ENCODE measurements at regions not wholly inside any gene's neighbourhood (a gene's known extent, or its start where the extent isn't known, plus 50 kb on each side); places are given as distances from the start of the nearest gene placed in this dataset.

DNA sequence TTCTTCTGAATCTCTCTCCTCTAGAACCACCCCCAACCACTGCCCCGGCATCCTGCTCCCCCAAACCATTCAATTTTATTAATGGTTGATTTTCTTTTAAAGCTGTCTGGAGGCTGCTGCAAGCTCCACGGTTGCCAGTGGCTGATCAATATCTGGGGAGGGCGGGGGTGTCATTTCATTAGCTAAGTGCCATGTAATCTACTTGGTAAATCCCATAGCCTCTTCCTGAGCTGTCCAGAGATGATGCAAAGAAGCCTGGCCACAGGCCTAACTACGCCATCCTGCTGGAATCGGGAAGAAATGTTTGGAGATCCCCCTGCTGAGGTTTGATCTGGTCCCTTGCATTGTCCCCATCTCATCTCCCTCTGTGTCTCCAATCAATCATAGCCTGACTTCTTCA is 440.1 kb downstream of the MIAT start:
- TF ChIP-seq, protein P1, sequence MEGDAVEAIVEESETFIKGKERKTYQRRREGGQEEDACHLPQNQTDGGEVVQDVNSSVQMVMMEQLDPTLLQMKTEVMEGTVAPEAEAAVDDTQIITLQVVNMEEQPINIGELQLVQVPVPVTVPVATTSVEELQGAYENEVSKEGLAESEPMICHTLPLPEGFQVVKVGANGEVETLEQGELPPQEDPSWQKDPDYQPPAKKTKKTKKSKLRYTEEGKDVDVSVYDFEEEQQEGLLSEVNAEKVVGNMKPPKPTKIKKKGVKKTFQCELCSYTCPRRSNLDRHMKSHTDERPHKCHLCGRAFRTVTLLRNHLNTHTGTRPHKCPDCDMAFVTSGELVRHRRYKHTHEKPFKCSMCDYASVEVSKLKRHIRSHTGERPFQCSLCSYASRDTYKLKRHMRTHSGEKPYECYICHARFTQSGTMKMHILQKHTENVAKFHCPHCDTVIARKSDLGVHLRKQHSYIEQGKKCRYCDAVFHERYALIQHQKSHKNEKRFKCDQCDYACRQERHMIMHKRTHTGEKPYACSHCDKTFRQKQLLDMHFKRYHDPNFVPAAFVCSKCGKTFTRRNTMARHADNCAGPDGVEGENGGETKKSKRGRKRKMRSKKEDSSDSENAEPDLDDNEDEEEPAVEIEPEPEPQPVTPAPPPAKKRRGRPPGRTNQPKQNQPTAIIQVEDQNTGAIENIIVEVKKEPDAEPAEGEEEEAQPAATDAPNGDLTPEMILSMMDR (IDR thresholded peaks at IDR 0.05; ENCODE audit: low read depth, low read length) = no peak
- no peak for TF ChIP-seq POLR2A (IDR thresholded peaks at IDR 0.05; ENCODE audit: extremely low read depth, insufficient read length)
- TF ChIP-seq MYC (IDR thresholded peaks at IDR 0.05; ENCODE audit: low read depth, low read length) = no peak
- TF ChIP-seq, protein P2, sequence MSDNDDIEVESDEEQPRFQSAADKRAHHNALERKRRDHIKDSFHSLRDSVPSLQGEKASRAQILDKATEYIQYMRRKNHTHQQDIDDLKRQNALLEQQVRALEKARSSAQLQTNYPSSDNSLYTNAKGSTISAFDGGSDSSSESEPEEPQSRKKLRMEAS (IDR thresholded peaks at IDR 0.05; ENCODE audit: low read depth, low read length) = no peak

All from NB4 (cell line).